Prostate gland (tissue), 2 donors: ENCODE measurements at regions not wholly inside any gene's neighbourhood (a gene's known extent, or its start where the extent isn't known, plus 50 kb on each side); places are given as distances from the start of the nearest gene placed in this dataset.

ENCODE experiments used
- POLR2AphosphoS5 ChIP-seq: sonication (generic); formaldehyde crosslinking; IDR thresholded peaks from one replicate; pipeline ENCODE4 v1.6.1; 2017; ENCODE audit warnings: antibody characterized with exemption
- TF ChIP-seq, protein P1 (sequence below), 4 experiments: fragments of 200-600 bp in 2 of 4; fragments of 450-650 bp in 2 of 4; sonication (generic) in 2 of 4; IDR thresholded peaks; 1 replicate in 3 of 4; 2 replicates in 1 of 4; pipeline ENCODE4 v1.5.1; 2016 to 2019; ENCODE audit warnings: antibody characterized with exemption in 4 of 4, mild to moderate bottlenecking in 2 of 4, moderate library complexity in 2 of 4

DNA sequence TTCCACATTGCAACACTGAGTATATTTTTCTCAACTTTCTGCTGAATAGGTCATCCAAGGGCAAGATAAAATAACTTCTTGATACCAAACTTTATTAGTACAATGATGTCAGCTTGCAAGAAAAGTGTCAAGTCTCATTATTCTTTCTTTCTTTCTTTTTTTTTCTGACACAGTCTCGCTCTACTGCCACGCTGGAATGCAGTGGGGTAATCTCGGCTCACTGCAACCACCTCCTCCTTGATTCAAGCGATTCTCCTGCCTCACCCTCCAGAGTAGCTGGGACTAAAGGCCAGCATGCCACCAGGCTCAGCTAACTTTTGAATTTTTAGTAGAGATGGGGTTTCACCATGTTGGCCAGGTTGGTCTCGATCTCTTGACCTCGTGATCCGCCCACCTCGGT is 523.4 kb downstream of the FSCB start:
- TF ChIP-seq, protein P1, sequence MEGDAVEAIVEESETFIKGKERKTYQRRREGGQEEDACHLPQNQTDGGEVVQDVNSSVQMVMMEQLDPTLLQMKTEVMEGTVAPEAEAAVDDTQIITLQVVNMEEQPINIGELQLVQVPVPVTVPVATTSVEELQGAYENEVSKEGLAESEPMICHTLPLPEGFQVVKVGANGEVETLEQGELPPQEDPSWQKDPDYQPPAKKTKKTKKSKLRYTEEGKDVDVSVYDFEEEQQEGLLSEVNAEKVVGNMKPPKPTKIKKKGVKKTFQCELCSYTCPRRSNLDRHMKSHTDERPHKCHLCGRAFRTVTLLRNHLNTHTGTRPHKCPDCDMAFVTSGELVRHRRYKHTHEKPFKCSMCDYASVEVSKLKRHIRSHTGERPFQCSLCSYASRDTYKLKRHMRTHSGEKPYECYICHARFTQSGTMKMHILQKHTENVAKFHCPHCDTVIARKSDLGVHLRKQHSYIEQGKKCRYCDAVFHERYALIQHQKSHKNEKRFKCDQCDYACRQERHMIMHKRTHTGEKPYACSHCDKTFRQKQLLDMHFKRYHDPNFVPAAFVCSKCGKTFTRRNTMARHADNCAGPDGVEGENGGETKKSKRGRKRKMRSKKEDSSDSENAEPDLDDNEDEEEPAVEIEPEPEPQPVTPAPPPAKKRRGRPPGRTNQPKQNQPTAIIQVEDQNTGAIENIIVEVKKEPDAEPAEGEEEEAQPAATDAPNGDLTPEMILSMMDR (IDR thresholded peaks at IDR 0.05): no peak
- no peak for TF ChIP-seq POLR2AphosphoS5
